ENCODE measurements at regions not wholly inside any gene's neighbourhood (a gene's known extent, or its start where the extent isn't known, plus 50 kb on each side); places are given as distances from the start of the nearest gene placed in this dataset.
"Not testable (repeated sequence)": the region's sequence is repeated elsewhere in the genome, so short reads cannot be mapped to it uniquely, and the experiment has no call there.

GRCh38 chr15:24766511-24767133 is 91.0 kb downstream of the NPAP1 start:
- TF ChIP-seq CTCF (IDR thresholded peaks at IDR 0.05; ENCODE audit: borderline replicate concordance, control extremely low read depth, extremely low read depth, insufficient read depth, missing control alignments) = no peak
- no peak for DNase-seq (ENCODE audit: low spot score)
- in situ Hi-C loops (cut with MboI; ENCODE audit: low sequenced_read_pairs, unreplicated experiment) = no loop called here

- TF ChIP-seq CTCF (IDR thresholded peaks at IDR 0.05; ENCODE audit: borderline replicate concordance, control extremely low read depth, extremely low read depth, insufficient read depth, missing control alignments) = no peak
Measured at GRCh38 chr15:24772266-24772665, 96.7 kb downstream of the NPAP1 start.

GRCh38 chr15:24772686-24773373 is 97.3 kb downstream of the NPAP1 start:
- no peak for TF ChIP-seq CTCF (IDR thresholded peaks at IDR 0.05; ENCODE audit: borderline replicate concordance, control extremely low read depth, extremely low read depth, insufficient read depth, missing control alignments)
- in situ Hi-C loops (cut with MboI; ENCODE audit: low sequenced_read_pairs, unreplicated experiment) = no loop called here
- peak; percentile 32 for DNase-seq (ENCODE audit: low spot score)

More at GRCh38 chr15:24772266-24772665, 96.7 kb downstream of the NPAP1 start:
- in situ Hi-C loops (cut with MboI; ENCODE audit: low sequenced_read_pairs, unreplicated experiment) = no loop called here
- no peak for DNase-seq (ENCODE audit: low spot score)

- TF ChIP-seq CTCF (IDR thresholded peaks at IDR 0.05; ENCODE audit: borderline replicate concordance, control extremely low read depth, extremely low read depth, insufficient read depth, missing control alignments) = no peak
- DNase-seq (ENCODE audit: low spot score) = no peak
- in situ Hi-C loops (cut with MboI; ENCODE audit: low sequenced_read_pairs, unreplicated experiment) = no loop called here
Measured at GRCh38 chr15:24777307-24777706, 101.7 kb downstream of the NPAP1 start.

- in situ Hi-C loops (cut with MboI; ENCODE audit: low sequenced_read_pairs, unreplicated experiment) = no loop called here
- TF ChIP-seq CTCF (IDR thresholded peaks at IDR 0.05; ENCODE audit: borderline replicate concordance, control extremely low read depth, extremely low read depth, insufficient read depth, missing control alignments) = no peak
- DNase-seq (ENCODE audit: low spot score) = no peak
Measured at GRCh38 chr15:24784506-24784905, 108.9 kb downstream of the NPAP1 start.

- no peak for DNase-seq (ENCODE audit: low spot score)
- no peak for TF ChIP-seq CTCF (IDR thresholded peaks at IDR 0.05; ENCODE audit: borderline replicate concordance, control extremely low read depth, extremely low read depth, insufficient read depth, missing control alignments)
- in situ Hi-C loops (cut with MboI; ENCODE audit: low sequenced_read_pairs, unreplicated experiment) = no loop called here
Measured at GRCh38 chr15:24786347-24786746, 110.8 kb downstream of the NPAP1 start.

- in situ Hi-C loops (cut with MboI; ENCODE audit: low sequenced_read_pairs, unreplicated experiment); DNase-seq (ENCODE audit: low spot score): not testable (repeated sequence)
Measured at GRCh38 chr15:24802624-24803023, 127.0 kb downstream of the NPAP1 start.
